ENCODE measurements at regions not wholly inside any gene's neighbourhood (a gene's known extent, or its start where the extent isn't known, plus 50 kb on each side); places are given as distances from the start of the nearest gene placed in this dataset.

- ChIA-PET POLR2A (no interaction called here), CTCF (no interaction called here)
- Histone ChIP-seq H3K27me3 (ENCODE audit: control insufficient read depth, insufficient read depth, low read length) (no peaks in the 10 kb centered on the region), H3K36me3 (ENCODE audit: control insufficient read depth, insufficient read depth, low read length) (no peaks in the 10 kb centered on the region), H3K9me3 (ENCODE audit: control insufficient read depth, insufficient read depth, low read depth, low read length) (no peaks in the 10 kb centered on the region), H3K4me1 (ENCODE audit: control insufficient read depth, insufficient read depth, low read length) (no peaks in the 10 kb centered on the region), H3K27ac (ENCODE audit: low read length) (no peak overlapping the region), H3K4me3 (ENCODE audit: low read depth in 2 of 2, low read length in 2 of 2) (no peak overlapping the region)
- BruUV-seq (replicated peaks) = no TSS peak
- ATAC-seq (no peak), DNase-seq (ENCODE audit: low read depth, low spot score) (no peak)
- TF ChIP-seq, protein P1, sequence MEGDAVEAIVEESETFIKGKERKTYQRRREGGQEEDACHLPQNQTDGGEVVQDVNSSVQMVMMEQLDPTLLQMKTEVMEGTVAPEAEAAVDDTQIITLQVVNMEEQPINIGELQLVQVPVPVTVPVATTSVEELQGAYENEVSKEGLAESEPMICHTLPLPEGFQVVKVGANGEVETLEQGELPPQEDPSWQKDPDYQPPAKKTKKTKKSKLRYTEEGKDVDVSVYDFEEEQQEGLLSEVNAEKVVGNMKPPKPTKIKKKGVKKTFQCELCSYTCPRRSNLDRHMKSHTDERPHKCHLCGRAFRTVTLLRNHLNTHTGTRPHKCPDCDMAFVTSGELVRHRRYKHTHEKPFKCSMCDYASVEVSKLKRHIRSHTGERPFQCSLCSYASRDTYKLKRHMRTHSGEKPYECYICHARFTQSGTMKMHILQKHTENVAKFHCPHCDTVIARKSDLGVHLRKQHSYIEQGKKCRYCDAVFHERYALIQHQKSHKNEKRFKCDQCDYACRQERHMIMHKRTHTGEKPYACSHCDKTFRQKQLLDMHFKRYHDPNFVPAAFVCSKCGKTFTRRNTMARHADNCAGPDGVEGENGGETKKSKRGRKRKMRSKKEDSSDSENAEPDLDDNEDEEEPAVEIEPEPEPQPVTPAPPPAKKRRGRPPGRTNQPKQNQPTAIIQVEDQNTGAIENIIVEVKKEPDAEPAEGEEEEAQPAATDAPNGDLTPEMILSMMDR (IDR thresholded peaks at IDR 0.05) = no peak
- TF ChIP-seq POLR2AphosphoS5 (IDR thresholded peaks at IDR 0.05; ENCODE audit: low read depth, low read length) = no peak
- no peak for TF ChIP-seq REST (IDR thresholded peaks at IDR 0.05; ENCODE audit: insufficient read depth in 1 of 2, low read depth in 2 of 2, low read length in 1 of 2)
- TF ChIP-seq SIN3A (IDR thresholded peaks at IDR 0.05; ENCODE audit: borderline replicate concordance, insufficient read depth, low read depth, low read length) = no peak
- TF ChIP-seq TCF7L2 (IDR thresholded peaks at IDR 0.05; ENCODE audit: low read depth, low read length) = no peak
- in situ Hi-C loops (cut with HindIII; ENCODE audit: low pct_unique_long_range_greater_than_20kb, low sequenced_read_pairs) = no loop called here
- intact Hi-C loops (cut with micrococcal nuclease; ENCODE audit: unreplicated experiment) = no loop called here
Observed at GRCh38 chr16:54389836-54390494, 103.4 kb upstream of the IRX3 start.

- in situ Hi-C loops (cut with HindIII; ENCODE audit: low pct_unique_long_range_greater_than_20kb, low sequenced_read_pairs) (no loop called here), intact Hi-C loops (cut with micrococcal nuclease; ENCODE audit: unreplicated experiment) (no loop called here)
- Histone ChIP-seq H3K4me3 (ENCODE audit: low read depth in 2 of 2, low read length in 2 of 2) (no peak overlapping the region), H3K36me3 (ENCODE audit: control insufficient read depth, insufficient read depth, low read length) (no peaks in the 10 kb centered on the region), H3K4me1 (ENCODE audit: control insufficient read depth, insufficient read depth, low read length) (no peaks in the 10 kb centered on the region), H3K27ac (ENCODE audit: low read length) (no peak overlapping the region), H3K27me3 (ENCODE audit: control insufficient read depth, insufficient read depth, low read length) (no peaks in the 10 kb centered on the region), H3K9me3 (ENCODE audit: control insufficient read depth, insufficient read depth, low read depth, low read length) (no peaks in the 10 kb centered on the region)
- CTCF ChIA-PET = no interaction called here
- BruUV-seq (replicated peaks) = no TSS peak
- POLR2A ChIA-PET = no interaction called here
- no peak for ATAC-seq
- TF ChIP-seq SIN3A (IDR thresholded peaks at IDR 0.05; ENCODE audit: borderline replicate concordance, insufficient read depth, low read depth, low read length) (no peak), POLR2AphosphoS5 (IDR thresholded peaks at IDR 0.05; ENCODE audit: low read depth, low read length) (no peak), TCF7L2 (IDR thresholded peaks at IDR 0.05; ENCODE audit: low read depth, low read length) (no peak), REST (IDR thresholded peaks at IDR 0.05; ENCODE audit: insufficient read depth in 1 of 2, low read depth in 2 of 2, low read length in 1 of 2) (no peak)
- TF ChIP-seq, protein P1 (IDR thresholded peaks at IDR 0.05) = no peak
- DNase-seq (ENCODE audit: low read depth, low spot score) = no peak
Observed at GRCh38 chr16:54385141-54385540, 98.6 kb upstream of the IRX3 start.
